Smooth muscle cell (in vitro differentiated cells): ENCODE measurements at regions not wholly inside any gene's neighbourhood (a gene's known extent, or its start where the extent isn't known, plus 50 kb on each side); places are given as distances from the start of the nearest gene placed in this dataset.
"Not testable (repeated sequence)": the region's sequence is repeated elsewhere in the genome, so short reads cannot be mapped to it uniquely, and the experiment has no call there.

Experiments used
- DNase-seq: peaks from one replicate; lab custom pipeline; 2025; ENCODE audit not compliant: unreplicated experiment; lab: John Stamatoyannopoulos, UW
- H2AFZ ChIP-seq: fragments of 200-600 bp; sonication (generic); 2 replicates; pipeline ENCODE4 v1.6.0; 2016; ENCODE audit warnings: antibody characterized with exemption, low read depth, mild to moderate bottlenecking
- H3F3A ChIP-seq: fragments of 200-600 bp; sonication (generic); 2 replicates; pipeline ENCODE4 v1.6.0; 2017; ENCODE audit warnings: antibody characterized with exemption, low read depth
- H3K27ac ChIP-seq: fragments of 200-600 bp; sonication (generic); 2 replicates; pipeline ENCODE4 v1.5.1; 2016; ENCODE audit warnings: low read depth, mild to moderate bottlenecking
- H3K27me3 ChIP-seq: fragments of 200-600 bp; sonication (generic); 2 replicates; pipeline ENCODE4 v1.6.1; 2016; ENCODE audit warnings: low read depth, mild to moderate bottlenecking
- H3K36me3 ChIP-seq: fragments of 200-600 bp; sonication (generic); 2 replicates; pipeline ENCODE4 v1.5.1; 2016; ENCODE audit warnings: low read depth
- H3K4me1 ChIP-seq: fragments of 200-600 bp; sonication (generic); 2 replicates; pipeline ENCODE4 v1.5.1; 2016; ENCODE audit warnings: low read depth
- H3K4me2 ChIP-seq: fragments of 200-600 bp; sonication (generic); 2 replicates; pipeline ENCODE4 v1.6.0; 2016; ENCODE audit warnings: mild to moderate bottlenecking
- H3K4me3 ChIP-seq: fragments of 200-600 bp; sonication (generic); 2 replicates; pipeline ENCODE4 v1.5.1; 2016; ENCODE audit warnings: mild to moderate bottlenecking
- H3K79me2 ChIP-seq: fragments of 200-600 bp; sonication (generic); 2 replicates; pipeline ENCODE4 v1.6.0; 2016; ENCODE audit warnings: low read depth, mild to moderate bottlenecking
- H3K9ac ChIP-seq: fragments of 200-600 bp; sonication (generic); 2 replicates; pipeline ENCODE4 v1.6.0; 2016; ENCODE audit warnings: low read depth
- H3K9me3 ChIP-seq: fragments of 200-600 bp; sonication (generic); replicated peaks from 2 replicates; pipeline ENCODE4 v1.5.1; 2016; ENCODE audit warnings: low read depth
- H4K20me1 ChIP-seq: fragments of 200-600 bp; sonication (generic); 2 replicates; pipeline ENCODE4 v1.6.0; 2016; ENCODE audit warnings: low read depth
- WGBS: methylation state at CpG from one replicate; pipeline ENCODE4 v1.1.7; 2016; ENCODE audit warnings: low lambda C conversion rate; 5-methylcytosine and 5-hydroxymethylcytosine counted together

DNA sequence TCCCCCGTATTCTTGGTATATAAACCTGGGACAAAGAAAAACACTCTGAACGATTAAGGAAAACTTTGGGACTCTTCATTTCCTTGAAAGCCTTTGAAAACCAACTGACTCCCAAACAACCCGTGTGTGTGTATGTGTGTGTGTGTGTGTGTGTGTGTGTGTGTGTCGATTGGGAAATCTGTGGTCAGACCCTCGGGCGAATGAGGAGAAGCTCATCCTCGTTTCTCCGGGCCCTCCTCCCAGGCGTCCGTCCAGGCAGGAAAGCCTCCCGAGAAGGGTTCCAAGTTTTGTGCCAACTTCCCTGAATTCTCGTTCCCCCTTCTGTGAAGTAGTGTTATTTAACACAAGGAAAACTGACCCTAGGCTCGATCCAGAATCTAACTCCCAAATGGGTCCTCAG, 4411.6 kb upstream of the TPTE start:
- not testable (repeated sequence) for DNase-seq
- WGBS: no CpG with 5 or more reads among the region's 13 CpGs

DNA sequence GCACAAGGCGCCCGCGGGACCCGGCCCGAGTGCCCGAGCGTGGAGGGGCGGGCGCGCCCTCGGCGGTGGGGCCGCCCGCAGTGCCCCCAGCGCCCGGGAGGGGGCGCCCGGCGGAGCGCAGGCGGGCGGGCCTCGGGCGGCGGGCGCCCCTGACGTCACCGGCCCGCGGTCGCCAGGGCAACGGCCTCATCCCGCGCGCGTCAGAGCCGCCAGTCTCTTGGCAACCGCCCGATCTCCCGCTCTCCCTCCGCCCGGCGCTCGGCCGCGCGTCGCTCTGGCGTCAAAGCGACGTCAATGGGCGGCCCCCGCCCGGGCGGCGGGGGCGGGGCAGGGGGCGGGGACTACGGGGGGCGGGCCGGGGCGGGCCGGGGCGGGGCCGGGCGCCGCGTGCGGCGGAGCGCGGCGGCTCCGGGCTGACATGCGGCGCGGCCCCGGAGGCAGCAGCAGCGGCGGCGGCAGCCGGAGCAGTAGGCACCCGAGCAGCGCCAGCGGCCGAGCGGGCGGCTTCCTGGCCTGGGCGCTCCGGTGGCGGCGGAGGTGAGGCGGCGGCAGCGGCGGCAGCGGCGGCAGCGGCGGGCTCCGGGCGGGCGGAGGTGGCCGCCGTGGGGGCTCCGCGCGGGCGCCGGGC, 4410.6 kb upstream of the TPTE start:
- H3K9me3 ChIP-seq, DNase-seq, H3K36me3 ChIP-seq, H4K20me1 ChIP-seq, H3K4me2 ChIP-seq, H3K79me2 ChIP-seq, H3K27ac ChIP-seq, H3K4me1 ChIP-seq, H3F3A ChIP-seq, H2AFZ ChIP-seq, H3K9ac ChIP-seq, H3K27me3 ChIP-seq: not testable (repeated sequence)
- WGBS: no CpG with 5 or more reads among the region's 110 CpGs
- H3K4me3 ChIP-seq: peak overlapping the region; percentile 44

More for the DNA sequence above, 4411.6 kb upstream of the TPTE start:
- not testable (repeated sequence) for H3K27me3 ChIP-seq, H3K4me2 ChIP-seq, H3K36me3 ChIP-seq, H3K4me3 ChIP-seq, H3F3A ChIP-seq, H3K4me1 ChIP-seq, H3K9ac ChIP-seq, H4K20me1 ChIP-seq, H3K27ac ChIP-seq, H2AFZ ChIP-seq, H3K9me3 ChIP-seq, H3K79me2 ChIP-seq

- H4K20me1 ChIP-seq, H3K79me2 ChIP-seq, H2AFZ ChIP-seq, H3K9ac ChIP-seq, H3K4me1 ChIP-seq, H3K4me2 ChIP-seq, H3K27me3 ChIP-seq, H3K9me3 ChIP-seq, H3K36me3 ChIP-seq, H3F3A ChIP-seq, DNase-seq, H3K27ac ChIP-seq: not testable (repeated sequence)
- H3K4me3 ChIP-seq: peak overlapping the region; percentile 44
- WGBS: no CpG with 5 or more reads among the region's 46 CpGs
These were observed 4410.0 kb upstream of the TPTE start for GRCh38 chr21:6111354-6111753.

DNA sequence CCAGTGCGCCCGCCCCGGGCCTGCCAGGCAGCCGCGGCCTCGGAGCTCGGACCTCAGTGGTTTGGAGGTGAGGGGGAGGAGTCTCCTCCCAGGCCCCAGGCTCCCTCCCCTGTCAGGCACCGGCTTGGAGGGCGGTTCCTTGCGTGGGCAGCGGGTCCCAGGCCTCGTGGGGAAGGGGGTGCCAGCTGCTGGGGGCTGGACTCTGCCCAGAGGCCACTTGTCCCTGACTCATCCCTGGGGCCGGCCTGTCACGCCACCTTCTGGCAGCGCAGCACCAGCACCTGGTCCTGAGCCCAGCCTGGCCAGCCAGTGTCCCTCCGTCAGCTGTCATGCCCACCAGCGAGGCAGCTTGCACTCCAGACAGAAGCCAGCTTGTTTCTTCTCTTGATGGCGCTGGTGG, 4403.0 kb upstream of the TPTE start:
- not testable (repeated sequence) for H3K4me1 ChIP-seq, H3K4me2 ChIP-seq, H4K20me1 ChIP-seq, H3K79me2 ChIP-seq, H3K9ac ChIP-seq, DNase-seq, H3K36me3 ChIP-seq, H3K27me3 ChIP-seq, H2AFZ ChIP-seq, H3K27ac ChIP-seq, H3K9me3 ChIP-seq, H3K4me3 ChIP-seq, H3F3A ChIP-seq
- no CpG with 5 or more reads among the region's 18 CpGs for WGBS

GRCh38 chr21:6120863-6121262, 4400.5 kb upstream of the TPTE start:
- H2AFZ ChIP-seq, DNase-seq, H3K4me1 ChIP-seq, H3K79me2 ChIP-seq, H3K4me2 ChIP-seq, H3K9me3 ChIP-seq, H3K9ac ChIP-seq, H3K36me3 ChIP-seq, H3K27ac ChIP-seq, H3K27me3 ChIP-seq, H4K20me1 ChIP-seq, H3F3A ChIP-seq, H3K4me3 ChIP-seq: not testable (repeated sequence)
- 95% methylated on average over 14 of the region's 28 CpGs for WGBS

GRCh38 chr21:6122629-6123028, 4398.8 kb upstream of the TPTE start:
- H3K36me3 ChIP-seq, H3K4me1 ChIP-seq, H3K9ac ChIP-seq, H3K27me3 ChIP-seq, H3K27ac ChIP-seq, H4K20me1 ChIP-seq, H2AFZ ChIP-seq, H3K79me2 ChIP-seq, H3K9me3 ChIP-seq, DNase-seq, H3F3A ChIP-seq, H3K4me3 ChIP-seq, H3K4me2 ChIP-seq: not testable (repeated sequence)
- WGBS: 84% methylated on average over 7 of the region's 13 CpGs

DNA sequence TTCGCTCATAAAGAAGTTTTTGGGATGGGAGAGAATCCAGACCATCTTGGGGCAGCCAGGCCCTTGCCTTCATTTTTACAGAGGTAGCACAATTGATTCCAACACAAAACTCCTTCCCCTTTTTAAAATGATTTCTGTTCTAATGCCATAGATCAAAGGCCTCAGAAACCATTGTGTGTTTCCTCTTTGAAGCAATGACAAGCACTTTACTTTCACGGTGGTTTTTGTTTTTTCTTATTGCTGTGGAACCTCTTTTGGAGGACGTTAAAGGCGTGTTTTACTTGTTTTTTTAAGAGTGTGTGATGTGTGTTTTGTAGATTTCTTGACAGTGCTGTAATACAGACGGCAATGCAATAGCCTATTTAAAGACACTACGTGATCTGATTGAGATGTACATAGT, 4398.2 kb upstream of the TPTE start:
- H3K4me1 ChIP-seq, H4K20me1 ChIP-seq, H2AFZ ChIP-seq, H3F3A ChIP-seq, H3K79me2 ChIP-seq, H3K9me3 ChIP-seq, H3K4me3 ChIP-seq, H3K36me3 ChIP-seq, H3K27ac ChIP-seq, DNase-seq, H3K27me3 ChIP-seq, H3K4me2 ChIP-seq, H3K9ac ChIP-seq: not testable (repeated sequence)
- WGBS: no CpG with 5 or more reads among the region's 6 CpGs

DNA sequence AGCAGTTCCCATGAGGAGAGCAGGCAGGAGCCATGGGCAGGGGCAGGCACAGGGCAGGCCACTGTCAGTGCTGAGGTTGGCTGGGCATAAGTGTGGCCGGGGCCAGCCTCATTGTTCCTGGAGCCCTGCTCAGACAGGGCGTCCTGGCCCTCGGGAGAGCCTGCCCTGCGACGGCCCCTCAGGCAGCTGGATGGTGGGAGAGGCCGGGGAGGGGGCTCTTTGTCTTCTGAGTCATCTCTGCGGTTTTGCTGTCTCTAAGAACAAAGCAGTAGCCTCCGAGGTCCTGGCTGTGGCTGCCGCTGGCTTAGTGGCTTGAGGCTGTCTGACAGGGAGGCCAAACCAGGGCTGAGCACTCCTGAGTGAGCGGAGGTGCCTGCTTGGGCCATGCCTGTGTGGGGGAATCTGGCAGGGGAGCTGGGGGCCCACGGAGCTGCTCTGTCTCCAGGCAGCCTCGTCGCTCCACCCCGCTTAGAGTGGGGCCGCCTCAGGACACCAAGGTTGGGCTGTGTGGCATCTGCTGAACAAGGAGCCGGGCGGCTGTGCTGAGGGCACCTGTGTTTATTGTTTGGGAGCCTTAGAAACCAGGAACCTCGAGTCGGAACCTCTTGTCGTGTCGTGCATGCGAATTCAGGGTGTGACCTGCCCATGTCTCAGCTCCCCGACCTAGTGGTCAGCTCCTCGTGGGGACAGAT, 4395.7 kb upstream of the TPTE start:
- not testable (repeated sequence) for H4K20me1 ChIP-seq, H3K4me3 ChIP-seq, H3K4me2 ChIP-seq, H3F3A ChIP-seq, H3K36me3 ChIP-seq, H2AFZ ChIP-seq, H3K9me3 ChIP-seq, H3K9ac ChIP-seq, H3K27me3 ChIP-seq, H3K4me1 ChIP-seq, DNase-seq, H3K79me2 ChIP-seq
- WGBS: 0% methylated on average over 5 of the region's 24 CpGs
- peak overlapping the region; percentile 60 for H3K27ac ChIP-seq
